Activated naive CD4-positive, alpha-beta T cell treated with Interleukin-2 at 50 U/mL for 16 hours (primary cell): ENCODE measurements at regions not wholly inside any gene's neighbourhood (a gene's known extent, or its start where the extent isn't known, plus 50 kb on each side); places are given as distances from the start of the nearest gene placed in this dataset.

Experiments
- DNase-seq: peaks from one replicate; pipeline ENCODE4 v3.0.0-alpha.2; 2020

GRCh38 chr11:13874597-13874996 is 87.9 kb upstream of the SPON1 start:
- DNase-seq: no peak

DNA sequence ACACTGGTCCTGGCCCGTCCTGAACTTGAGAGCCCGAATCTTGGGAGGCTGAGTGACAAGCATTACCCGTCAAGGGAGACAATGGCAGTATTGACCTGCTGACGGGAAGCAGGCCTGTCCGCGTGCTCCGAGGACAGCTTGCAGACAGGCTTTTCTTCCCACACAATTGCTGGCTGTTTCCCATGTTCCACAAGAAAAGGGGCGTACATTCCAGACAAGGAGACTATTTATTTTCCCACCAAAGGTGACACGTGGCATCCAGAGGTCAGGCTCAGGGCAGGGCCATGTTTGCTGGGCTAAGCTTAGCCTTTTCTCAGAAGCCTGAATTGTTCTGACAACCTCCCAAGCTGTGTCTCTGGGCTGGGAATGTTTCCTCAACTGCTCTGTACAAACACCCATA is 86.9 kb upstream of the SPON1 start:
- DNase-seq: no peak

DNA sequence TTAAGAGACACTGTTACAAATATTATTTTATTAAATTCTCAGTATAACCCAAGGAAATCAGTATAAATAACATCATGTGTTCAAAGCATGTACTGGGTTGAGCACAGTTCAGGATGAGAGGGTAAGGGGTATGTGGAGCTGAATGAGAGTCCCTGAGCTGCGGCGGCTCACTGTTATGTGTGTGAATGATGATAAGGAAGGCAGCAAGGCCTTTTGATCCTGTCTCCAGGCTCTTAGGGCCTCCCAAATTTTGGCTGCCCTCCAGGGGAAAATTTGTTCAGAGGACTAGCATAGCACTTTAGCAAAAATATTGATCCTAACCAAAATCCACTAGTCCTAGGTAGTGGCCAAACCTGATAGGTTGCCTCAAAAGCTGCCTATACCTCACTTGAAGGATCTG is 86.1 kb upstream of the SPON1 start:
- no peak for DNase-seq

- no peak for DNase-seq
These were observed 84.4 kb upstream of the SPON1 start for GRCh38 chr11:13878077-13878476.

- DNase-seq: no peak
These were observed 81.9 kb upstream of the SPON1 start for GRCh38 chr11:13880634-13881033.

DNA sequence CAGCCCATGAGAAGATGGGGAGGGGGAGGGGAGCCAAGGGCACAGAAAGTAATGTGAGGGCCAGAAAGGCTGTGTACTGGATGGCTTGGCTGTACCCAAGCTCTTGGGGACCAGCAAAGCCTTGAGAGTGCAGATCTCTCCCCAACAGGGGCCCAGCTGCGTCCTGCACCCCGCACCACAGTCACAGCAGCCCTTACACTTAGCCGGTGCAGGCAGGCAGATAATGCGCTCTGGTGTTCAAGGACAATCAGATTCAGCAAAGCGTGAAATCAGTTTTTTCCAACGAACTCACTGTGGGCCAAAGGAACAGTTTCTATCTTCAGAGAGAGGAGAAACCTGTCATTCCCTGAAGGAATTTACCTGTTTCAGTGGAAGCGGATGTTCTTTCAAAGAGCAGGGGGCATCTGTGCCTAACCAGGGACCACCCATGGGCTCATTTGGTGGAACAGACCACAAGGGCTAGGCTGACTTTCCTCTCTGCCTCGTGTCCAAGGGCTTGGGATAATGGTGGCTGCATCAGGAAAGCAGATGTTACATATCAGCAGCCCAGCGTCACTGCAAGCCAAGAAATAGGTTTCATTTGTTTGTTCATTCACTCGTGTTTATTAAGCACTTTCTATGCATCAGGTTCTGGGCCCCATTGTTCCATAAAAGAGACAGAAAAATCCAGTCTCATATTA is 81.2 kb upstream of the SPON1 start:
- no peak for DNase-seq

DNA sequence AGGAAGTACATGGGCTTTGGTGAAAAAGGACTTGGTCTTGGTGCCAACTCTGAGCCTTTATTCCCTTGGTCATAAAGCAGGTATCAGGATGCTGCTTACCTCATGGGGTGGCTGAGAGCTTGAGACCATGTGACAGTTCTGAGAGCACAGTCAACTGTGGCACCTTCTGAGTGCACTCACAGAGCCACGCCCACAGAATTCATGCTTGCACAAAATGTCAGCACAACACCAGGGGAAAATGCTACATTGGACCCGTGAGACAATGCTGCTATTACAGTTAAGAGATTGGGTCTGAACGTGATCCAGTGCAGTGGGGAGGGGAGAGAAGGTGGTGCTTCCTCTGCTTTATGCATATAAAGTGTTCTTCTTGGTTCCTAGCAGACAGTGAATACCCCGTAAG is 79.5 kb upstream of the SPON1 start:
- DNase-seq: no peak

- no peak for DNase-seq
These were observed 78.9 kb upstream of the SPON1 start for GRCh38 chr11:13883589-13883988.

DNA sequence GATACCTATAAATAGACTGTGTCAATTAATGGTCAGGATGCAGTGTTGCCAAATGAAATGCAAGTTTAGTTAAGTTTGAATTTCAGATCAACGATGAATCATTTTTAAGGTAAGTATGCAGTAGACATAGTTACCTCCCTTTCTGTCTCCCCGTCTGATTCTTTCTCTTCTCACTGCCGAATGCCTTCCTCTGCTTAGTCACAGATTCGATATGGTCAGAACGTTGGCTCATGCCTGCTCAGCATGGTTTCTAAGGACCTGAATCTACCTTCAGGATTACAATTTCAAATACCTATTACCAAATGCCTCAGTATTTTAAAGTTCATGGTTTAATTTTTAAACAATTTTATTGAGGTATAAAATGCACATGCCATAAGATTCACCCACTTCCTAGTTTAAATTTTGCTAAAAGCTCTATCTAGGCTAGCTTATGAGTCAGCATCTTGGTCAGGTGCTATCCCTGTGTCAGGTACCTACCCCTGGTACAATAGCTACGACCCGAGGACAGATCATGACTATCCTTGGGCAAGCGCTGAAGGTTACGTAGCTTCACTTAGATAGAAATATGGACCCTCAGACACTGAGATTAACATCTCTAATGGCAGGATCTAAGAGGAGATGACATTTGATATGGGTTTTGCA is 78.2 kb upstream of the SPON1 start:
- DNase-seq: no peak

- DNase-seq: no peak
These were observed 77.4 kb upstream of the SPON1 start for GRCh38 chr11:13885083-13885482.

DNA sequence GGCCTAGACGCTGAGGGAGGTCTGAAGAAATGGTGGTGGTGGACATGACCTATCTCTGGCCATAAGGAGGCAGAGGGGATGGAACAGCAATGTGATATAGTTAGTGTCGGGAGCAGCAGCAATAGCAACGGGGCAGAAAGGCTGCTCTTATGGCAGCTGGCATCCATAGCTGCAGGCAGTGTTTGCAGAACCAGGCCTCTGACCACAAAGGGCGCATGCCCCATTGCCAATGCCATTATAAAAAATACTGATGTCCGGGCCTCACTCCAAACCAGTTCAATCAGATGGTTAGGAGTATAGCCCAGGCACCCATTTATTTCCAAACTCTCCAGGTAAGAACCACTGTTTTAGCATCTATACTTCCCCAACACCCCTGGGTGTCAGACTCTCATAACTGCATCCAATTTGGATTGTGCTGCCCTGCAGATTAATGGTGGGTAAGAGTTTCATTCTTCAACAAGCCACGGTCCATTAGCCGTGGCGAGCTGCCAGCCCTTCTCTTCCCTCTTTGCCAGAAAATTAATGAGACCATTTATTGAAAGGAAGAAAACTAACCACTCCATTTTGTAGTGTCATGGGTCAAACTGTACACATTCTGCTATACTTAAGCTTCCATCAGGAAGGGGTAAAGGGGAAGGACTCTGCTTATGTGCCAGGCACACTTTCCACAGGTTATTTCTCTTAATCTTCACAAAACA is 72.8 kb upstream of the SPON1 start:
- no peak for DNase-seq

- no peak for DNase-seq
These were observed 70.6 kb upstream of the SPON1 start for GRCh38 chr11:13891911-13892310.

GRCh38 chr11:13896175-13896980 is 66.1 kb upstream of the SPON1 start:
- DNase-seq: no peak

DNA sequence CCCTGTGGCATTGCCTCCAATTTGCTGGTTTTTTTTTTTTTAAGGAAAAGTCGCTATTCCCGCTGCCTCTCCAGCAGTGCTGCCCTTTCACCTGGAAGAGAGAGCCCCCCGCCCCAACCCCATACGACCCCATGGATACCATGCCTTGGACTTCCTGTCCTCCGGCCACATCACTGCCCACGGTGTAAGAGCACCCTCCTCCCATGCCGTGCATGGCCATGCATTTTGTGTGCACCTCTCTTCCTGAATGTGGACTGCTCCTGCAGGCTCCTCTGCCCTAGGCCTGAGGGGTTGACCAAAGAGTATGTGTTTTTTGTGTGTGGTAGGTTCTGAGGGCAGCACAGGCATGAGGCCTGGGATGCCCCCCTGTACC is 65.6 kb upstream of the SPON1 start:
- DNase-seq: no peak

GRCh38 chr11:13897646-13898276 is 64.8 kb upstream of the SPON1 start:
- no peak for DNase-seq

DNA sequence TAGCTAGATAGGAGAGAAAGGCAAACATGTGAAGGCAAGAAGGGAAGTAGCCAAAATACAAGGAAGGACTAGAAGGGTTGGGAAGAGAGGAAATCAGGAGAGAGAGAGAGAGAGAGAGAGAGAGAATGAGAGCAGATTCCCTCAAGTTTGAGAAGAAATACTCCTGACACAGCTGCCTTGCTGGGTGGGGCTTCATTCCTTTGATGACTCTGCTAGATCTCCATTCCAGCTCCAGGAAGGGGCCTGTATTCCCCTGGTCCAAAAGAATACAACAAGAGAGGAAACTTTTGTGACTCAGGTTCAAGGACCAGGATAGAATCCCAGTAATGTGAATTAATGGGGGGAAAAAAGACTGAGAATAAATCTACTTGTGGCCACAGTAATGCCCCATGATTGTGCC is 62.9 kb upstream of the SPON1 start:
- DNase-seq: no peak

- DNase-seq: no peak
These were observed 60.0 kb upstream of the SPON1 start for GRCh38 chr11:13902523-13902922.

- DNase-seq: no peak
These were observed 57.3 kb upstream of the SPON1 start for GRCh38 chr11:13905137-13905781.

DNA sequence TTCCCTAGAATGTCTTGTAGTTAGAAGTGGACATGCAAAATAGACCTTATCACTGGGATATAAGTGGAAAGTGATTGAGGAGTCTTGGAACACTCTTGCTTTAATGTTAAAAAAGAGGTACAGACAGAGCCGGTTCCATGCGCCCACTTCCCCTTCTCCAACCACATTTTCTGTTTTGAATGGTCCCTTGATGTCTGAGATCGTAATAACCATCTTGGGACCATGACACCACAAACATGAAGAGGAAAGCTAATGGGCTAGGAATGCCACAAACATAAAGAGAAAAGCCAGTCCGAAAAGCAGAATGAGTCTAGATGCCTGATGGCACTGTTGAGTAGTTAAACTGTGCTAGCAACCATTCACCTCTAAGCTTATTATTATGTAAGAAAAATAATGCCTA is 54.8 kb upstream of the SPON1 start:
- no peak for DNase-seq

DNA sequence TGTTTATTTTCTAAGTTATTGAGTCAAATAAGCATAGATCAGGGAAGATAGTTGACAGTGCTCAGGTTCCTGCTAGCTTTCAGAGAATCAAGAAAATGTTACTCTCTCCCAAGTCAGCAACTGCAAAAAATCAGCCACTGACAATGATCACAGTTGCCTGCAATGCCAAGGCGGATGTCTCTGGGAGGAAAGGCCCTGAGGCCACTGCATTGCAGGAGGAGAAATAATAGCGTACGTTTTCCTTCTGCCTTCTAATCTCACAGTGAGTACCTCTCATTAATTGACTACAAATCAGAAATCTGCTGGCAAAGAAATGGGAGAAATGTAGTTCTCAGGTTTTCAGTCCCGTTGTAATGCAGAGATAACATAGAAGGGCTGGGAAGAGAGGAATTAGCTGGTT is 54.0 kb upstream of the SPON1 start:
- DNase-seq: no peak
